Small intestine (tissue), 7 donors: ENCODE measurements at regions not wholly inside any gene's neighbourhood (a gene's known extent, or its start where the extent isn't known, plus 50 kb on each side); places are given as distances from the start of the nearest gene placed in this dataset.

ENCODE experiments used
- DNase-seq, 2 donors: peaks; one replicate each; pipeline versions ENCODE4 v3.0.0 to v3.0.0-alpha.2; 2013
- FAIRE-seq: peaks from 2 replicates; lab custom pipeline; 2012; peaks lifted over from hg19 to GRCh38; lab: Jason Lieb, UNC
- H3K27ac ChIP-seq, 3 donors: one replicate each; pipeline ENCODE4 v1.5.1; 2013; ENCODE audit warnings: low read length in 2 of 3, mild to moderate bottlenecking in 2 of 3, control low read depth in 1 of 3, inconsistent platforms in 1 of 3, low read depth in 1 of 3, moderate library complexity in 1 of 3
- H3K27me3 ChIP-seq, 3 donors: one replicate each; pipeline ENCODE4 v1.6.1; 2013; ENCODE audit warnings: low read length in 3 of 3, inconsistent platforms in 1 of 3; ENCODE audit not compliant: control insufficient read depth in 3 of 3, insufficient read depth in 3 of 3
- H3K36me3 ChIP-seq, 3 donors: one replicate each; pipeline ENCODE4 v1.6.1; 2013; ENCODE audit warnings: low read length in 3 of 3, inconsistent platforms in 1 of 3, low read depth in 1 of 3, mild to moderate bottlenecking in 1 of 3, moderate library complexity in 1 of 3; ENCODE audit not compliant: control insufficient read depth in 3 of 3, insufficient read depth in 2 of 3
- H3K4me1 ChIP-seq, 3 donors: one replicate each; pipeline ENCODE4 v1.6.1; 2013; ENCODE audit warnings: low read length in 2 of 3, inconsistent platforms in 1 of 3, low read depth in 1 of 3, mild to moderate bottlenecking in 1 of 3, moderate library complexity in 1 of 3; ENCODE audit not compliant: control insufficient read depth in 3 of 3, insufficient read depth in 2 of 3
- H3K4me3 ChIP-seq, 3 donors: one replicate each; pipeline ENCODE4 v1.5.1; 2013; ENCODE audit warnings: low read length in 3 of 3, control low read depth in 1 of 3, inconsistent platforms in 1 of 3, low read depth in 1 of 3, mild to moderate bottlenecking in 1 of 3, moderate library complexity in 1 of 3
- H3K9me3 ChIP-seq, 2 donors: one replicate each; pipeline ENCODE4 v1.6.1; 2013; ENCODE audit warnings: low read depth in 1 of 2, low read length in 1 of 2; ENCODE audit not compliant: control insufficient read depth in 2 of 2, insufficient read depth in 1 of 2
- WGBS, 3 donors: extraction: QIAGEN DNeasy Blood & Tissue Kit; methylation state at CpG; one replicate each; pipeline ENCODE4 v1.1.7; 2013; 5-methylcytosine and 5-hydroxymethylcytosine counted together
- donor health status: healthy with polysubstance abuse.
- donor health status: control.
- donor health status: control.
- donor health status: Bipolar disorder and iron deficiency.
- donor health status: healthy.

DNA sequence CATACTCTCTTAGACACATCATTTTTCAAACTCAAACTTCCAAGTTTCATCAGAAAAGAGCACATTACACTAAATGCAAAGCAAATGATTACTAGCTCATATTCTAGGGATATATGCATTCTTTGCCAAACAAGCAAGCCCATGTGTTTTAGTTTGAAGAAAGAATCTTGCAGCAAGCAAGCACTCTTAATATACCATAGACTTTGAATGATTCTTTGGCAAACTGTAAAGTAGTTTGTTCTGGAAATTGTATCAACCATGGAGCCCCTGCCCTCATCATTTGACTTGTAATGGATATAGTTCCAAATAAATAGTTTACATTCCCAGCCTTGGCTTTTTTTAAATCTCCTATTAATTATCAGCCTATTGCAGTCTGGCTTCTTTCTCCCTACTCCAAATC is 325.2 kb downstream of the NR2F1-AS1 start:
- Histone ChIP-seq H3K27ac (no peak overlapping the region), H3K27me3 (no peaks in the 10 kb centered on the region), H3K4me1 (no peaks in the 10 kb centered on the region), H3K36me3 (no peaks in the 10 kb centered on the region), H3K9me3 (no peaks in the 10 kb centered on the region), H3K4me3 (no peak overlapping the region)
- FAIRE-seq (no peak), DNase-seq (no peak)

DNA sequence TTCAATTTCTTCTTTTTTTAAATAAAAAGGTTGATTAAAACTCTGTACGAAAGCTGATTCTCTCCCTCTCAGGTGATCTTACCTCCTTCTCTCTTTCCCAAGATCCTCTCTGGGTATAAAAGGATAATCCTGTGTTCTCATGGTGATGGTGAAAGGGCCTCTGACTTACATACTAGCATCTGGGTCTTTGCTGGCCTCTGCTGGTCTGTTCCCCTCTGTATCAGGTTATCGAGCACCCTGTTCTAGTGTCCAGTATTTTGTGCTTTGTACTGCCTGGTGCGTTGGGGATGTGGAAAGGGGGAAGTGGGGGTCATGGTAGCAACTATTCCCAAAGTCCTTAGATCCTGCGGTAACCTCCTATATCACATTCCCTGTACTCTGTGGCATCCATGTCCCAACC is 328.9 kb downstream of the NR2F1-AS1 start:
- FAIRE-seq, result no peak
- no peaks in the 10 kb centered on the region for H3K4me1 ChIP-seq
- WGBS, 3 donors, result 81 to 93% (median 92%) methylated on average over 4 of the region's 4 CpGs
- no peak overlapping the region for H3K27ac ChIP-seq
- no peaks in the 10 kb centered on the region for H3K27me3 ChIP-seq
- no peak for DNase-seq
- H3K9me3 ChIP-seq, result no peaks in the 10 kb centered on the region
- no peaks in the 10 kb centered on the region for H3K36me3 ChIP-seq
- H3K4me3 ChIP-seq, result no peak overlapping the region

DNA sequence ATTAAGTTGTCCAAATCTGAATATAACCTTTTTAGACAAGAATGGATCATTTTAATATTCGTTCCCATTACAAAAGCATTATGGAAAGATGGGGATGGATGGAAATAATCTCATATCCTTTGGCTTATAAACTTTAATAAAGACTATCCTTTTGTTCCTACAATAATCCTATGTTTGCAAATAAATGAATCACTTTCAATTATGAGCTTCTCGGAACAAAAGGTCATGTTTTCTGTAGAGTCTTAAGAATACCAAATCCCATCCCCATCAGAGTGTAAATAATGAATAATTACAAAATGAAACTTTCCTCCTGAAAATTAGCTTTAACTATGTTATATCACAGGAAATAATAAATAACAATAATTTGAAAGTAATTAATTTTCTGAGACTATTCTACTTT is 329.7 kb downstream of the NR2F1-AS1 start:
- Histone ChIP-seq H3K27ac (no peak overlapping the region), H3K27me3 (no peaks in the 10 kb centered on the region), H3K4me3 (no peak overlapping the region), H3K36me3 (no peaks in the 10 kb centered on the region), H3K9me3 (no peaks in the 10 kb centered on the region), H3K4me1 (no peaks in the 10 kb centered on the region)
- 43 to 74% (median 53%) methylated on average over 2 of the region's 2 CpGs for WGBS, 3 donors
- DNase-seq, result no peak
- FAIRE-seq, result no peak

GRCh38 chr5:93250424-93250823 is 330.6 kb downstream of the NR2F1-AS1 start:
- DNase-seq, result no peak
- no peaks in the 10 kb centered on the region for H3K36me3 ChIP-seq
- no peak for FAIRE-seq
- no peak overlapping the region for H3K27ac ChIP-seq
- H3K4me3 ChIP-seq, result no peak overlapping the region
- WGBS, 3 donors, result 48 to 60% (median 59%) methylated on average over 2 of the region's 2 CpGs
- H3K27me3 ChIP-seq, result no peaks in the 10 kb centered on the region
- no peaks in the 10 kb centered on the region for H3K9me3 ChIP-seq
- no peaks in the 10 kb centered on the region for H3K4me1 ChIP-seq

GRCh38 chr5:93249651-93250289 is 331.2 kb downstream of the NR2F1-AS1 start:
- no peak for DNase-seq
- 50 to 64% (median 50%) methylated on average over 11 of the region's 11 CpGs for WGBS, 3 donors
- no peaks in the 10 kb centered on the region for H3K4me1 ChIP-seq
- H3K9me3 ChIP-seq, result no peaks in the 10 kb centered on the region
- no peaks in the 10 kb centered on the region for H3K27me3 ChIP-seq
- FAIRE-seq, result no peak
- H3K36me3 ChIP-seq, result no peaks in the 10 kb centered on the region
- H3K27ac ChIP-seq, result peak overlapping the region in 1 of 3 donors; percentile 58
- H3K4me3 ChIP-seq, result no peak overlapping the region

GRCh38 chr5:93247105-93247504 is 333.9 kb downstream of the NR2F1-AS1 start:
- Histone ChIP-seq H3K36me3 (no peaks in the 10 kb centered on the region), H3K4me3 (no peak overlapping the region), H3K9me3 (no peaks in the 10 kb centered on the region), H3K27ac (no peak overlapping the region), H3K27me3 (no peaks in the 10 kb centered on the region), H3K4me1 (no peaks in the 10 kb centered on the region)
- no peak for DNase-seq
- FAIRE-seq, result no peak
- WGBS, 3 donors, result 41 to 49% (median 43%) methylated on average over 3 of the region's 3 CpGs

- no peak for FAIRE-seq
- DNase-seq, result peak; percentile 0 to 20
- 35 to 44% (median 43%) methylated on average over 6 of the region's 6 CpGs for WGBS, 3 donors
- no peaks in the 10 kb centered on the region for H3K9me3 ChIP-seq
- peak overlapping the region in 1 of 3 donors; percentile 32 for H3K27ac ChIP-seq
- no peaks in the 10 kb centered on the region for H3K36me3 ChIP-seq
- no peaks in the 10 kb centered on the region for H3K27me3 ChIP-seq
- H3K4me1 ChIP-seq, result no peaks in the 10 kb centered on the region
- H3K4me3 ChIP-seq, result no peak overlapping the region
Observed at GRCh38 chr5:93246090-93246855, 334.7 kb downstream of the NR2F1-AS1 start.

DNA sequence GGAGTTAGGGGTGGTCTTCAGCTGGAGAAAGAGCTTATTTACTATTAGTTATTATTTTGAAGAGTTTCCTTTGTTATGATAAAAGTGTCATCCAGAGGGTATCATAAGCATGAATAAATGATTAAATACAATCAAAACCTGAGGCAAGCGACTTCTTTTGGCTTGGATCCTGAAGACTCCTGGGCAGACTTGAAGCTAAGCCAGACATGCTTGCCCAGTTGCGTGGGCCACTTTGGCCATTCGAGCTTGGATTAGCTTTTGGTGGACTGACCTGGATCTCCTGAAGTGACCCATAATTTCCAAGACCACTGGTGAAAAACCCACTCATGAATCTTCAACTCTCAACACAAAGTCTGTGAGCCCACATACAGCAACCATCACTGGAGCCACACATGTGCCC is 335.8 kb downstream of the NR2F1-AS1 start:
- FAIRE-seq, result no peak

More for the DNA sequence above, 335.8 kb downstream of the NR2F1-AS1 start:
- no peak for DNase-seq
- no peaks in the 10 kb centered on the region for H3K9me3 ChIP-seq
- no peak overlapping the region for H3K4me3 ChIP-seq
- no peaks in the 10 kb centered on the region for H3K36me3 ChIP-seq
- no peaks in the 10 kb centered on the region for H3K27me3 ChIP-seq
- WGBS, 3 donors, result 76 to 88% (median 78%) methylated on average over 3 of the region's 3 CpGs
- no peaks in the 10 kb centered on the region for H3K4me1 ChIP-seq
- peak overlapping the region in 1 of 3 donors; percentile 8 for H3K27ac ChIP-seq
